ENCODE measurements at regions not wholly inside any gene's neighbourhood (a gene's known extent, or its start where the extent isn't known, plus 50 kb on each side); places are given as distances from the start of the nearest gene placed in this dataset.

DNA sequence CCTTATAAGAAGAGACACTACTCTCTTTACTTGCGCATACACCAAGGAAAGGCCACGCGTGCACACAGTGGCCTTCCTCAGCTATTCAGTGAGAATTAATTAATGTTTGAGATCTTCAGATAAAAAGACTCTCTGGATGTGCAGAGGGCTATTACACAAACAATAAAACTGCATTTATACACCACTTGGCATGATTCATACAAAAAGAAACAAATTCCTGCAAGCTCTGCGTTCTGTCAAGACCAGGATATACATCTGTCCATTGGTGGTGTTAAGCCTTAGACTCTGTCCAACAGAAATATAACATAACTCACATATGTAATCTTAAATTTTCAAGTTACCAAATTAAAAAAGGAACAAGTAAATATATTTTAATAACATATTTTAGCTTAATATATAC is 55.2 kb upstream of the TSC22D2 start:
- no peak for TF ChIP-seq CTCF (IDR thresholded peaks at IDR 0.05)
- TF ChIP-seq POLR2AphosphoS5 (IDR thresholded peaks at IDR 0.05): no peak
- no peak for TF ChIP-seq POLR2A (IDR thresholded peaks at IDR 0.05)
- TF ChIP-seq EP300 (IDR thresholded peaks at IDR 0.05): no peak

All from gastroesophageal sphincter (tissue), 3 donors.